ENCODE measurements at regions not wholly inside any gene's neighbourhood (a gene's known extent, or its start where the extent isn't known, plus 50 kb on each side); places are given as distances from the start of the nearest gene placed in this dataset.

DNA sequence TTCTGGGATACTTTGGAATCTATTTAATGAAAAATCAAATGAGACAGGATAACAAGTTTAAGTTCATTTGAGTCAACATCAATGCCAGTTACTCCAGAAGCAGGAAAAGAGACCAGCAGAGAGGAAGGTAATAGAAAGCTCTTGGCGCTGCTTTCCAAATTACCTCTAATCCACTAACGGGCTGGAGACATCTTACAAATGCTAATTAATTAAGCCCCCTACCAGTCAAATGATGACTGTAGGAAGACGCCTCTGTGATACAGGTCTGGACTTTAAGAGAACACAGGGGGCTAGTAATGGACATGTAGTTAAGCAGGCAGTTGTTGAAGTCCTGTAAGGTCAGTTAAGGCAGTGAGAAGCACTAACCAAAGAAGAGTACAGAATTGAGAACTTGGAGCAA lies 65.3 kb upstream of the HTR4 start:
- TF ChIP-seq, protein P1, sequence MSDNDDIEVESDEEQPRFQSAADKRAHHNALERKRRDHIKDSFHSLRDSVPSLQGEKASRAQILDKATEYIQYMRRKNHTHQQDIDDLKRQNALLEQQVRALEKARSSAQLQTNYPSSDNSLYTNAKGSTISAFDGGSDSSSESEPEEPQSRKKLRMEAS (IDR thresholded peaks at IDR 0.05; ENCODE audit: insufficient read depth, insufficient read length) = no peak
- TF ChIP-seq FOS (IDR thresholded peaks at IDR 0.05; ENCODE audit: borderline replicate concordance, insufficient read depth, low read length) (no peak), POLR2A (IDR thresholded peaks at IDR 0.05; ENCODE audit: low read depth, low read length) (no peak), GATA2 (IDR thresholded peaks at IDR 0.05; ENCODE audit: insufficient read depth, insufficient read length, low read depth, low read length) (no peak), JUN (IDR thresholded peaks at IDR 0.05; ENCODE audit: borderline replicate concordance, insufficient read depth, insufficient read length, low read depth) (no peak), MYC (IDR thresholded peaks at IDR 0.05; ENCODE audit: low read depth, low read length) (no peak), EZH2 (IDR thresholded peaks at IDR 0.05; ENCODE audit: borderline replicate concordance, low read depth, low read length, severe bottlenecking) (no peak), POLR2AphosphoS5 (IDR thresholded peaks at IDR 0.05; ENCODE audit: insufficient read depth, low read depth, low read length) (no peak)
- TF ChIP-seq, protein P2, sequence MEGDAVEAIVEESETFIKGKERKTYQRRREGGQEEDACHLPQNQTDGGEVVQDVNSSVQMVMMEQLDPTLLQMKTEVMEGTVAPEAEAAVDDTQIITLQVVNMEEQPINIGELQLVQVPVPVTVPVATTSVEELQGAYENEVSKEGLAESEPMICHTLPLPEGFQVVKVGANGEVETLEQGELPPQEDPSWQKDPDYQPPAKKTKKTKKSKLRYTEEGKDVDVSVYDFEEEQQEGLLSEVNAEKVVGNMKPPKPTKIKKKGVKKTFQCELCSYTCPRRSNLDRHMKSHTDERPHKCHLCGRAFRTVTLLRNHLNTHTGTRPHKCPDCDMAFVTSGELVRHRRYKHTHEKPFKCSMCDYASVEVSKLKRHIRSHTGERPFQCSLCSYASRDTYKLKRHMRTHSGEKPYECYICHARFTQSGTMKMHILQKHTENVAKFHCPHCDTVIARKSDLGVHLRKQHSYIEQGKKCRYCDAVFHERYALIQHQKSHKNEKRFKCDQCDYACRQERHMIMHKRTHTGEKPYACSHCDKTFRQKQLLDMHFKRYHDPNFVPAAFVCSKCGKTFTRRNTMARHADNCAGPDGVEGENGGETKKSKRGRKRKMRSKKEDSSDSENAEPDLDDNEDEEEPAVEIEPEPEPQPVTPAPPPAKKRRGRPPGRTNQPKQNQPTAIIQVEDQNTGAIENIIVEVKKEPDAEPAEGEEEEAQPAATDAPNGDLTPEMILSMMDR (IDR thresholded peaks at IDR 0.05; ENCODE audit: extremely low read depth in 1 of 2, insufficient read depth in 1 of 2, low read depth in 1 of 2, low read length in 2 of 2) = no peak
- Histone ChIP-seq H3K9me3 (replicated peaks; ENCODE audit: control insufficient read depth, insufficient read depth, low read length) (no peaks in the 10 kb centered on the region), H3K4me2 (ENCODE audit: insufficient read depth, low read length) (no peak overlapping the region), H3K36me3 (ENCODE audit: control insufficient read depth in 2 of 2, extremely low read depth in 1 of 2, insufficient read depth in 2 of 2, low read length in 2 of 2) (no peaks in the 10 kb centered on the region), H3K27me3 (ENCODE audit: control insufficient read depth in 2 of 2, insufficient read depth in 2 of 2, low read length in 2 of 2) (peaks cover 5 to 10% of the 10 kb centered on the region in 2 experiments), H3K9ac (replicated peaks; ENCODE audit: extremely low read depth, insufficient read depth, low read length) (no peak overlapping the region), H3K79me2 (ENCODE audit: control insufficient read depth, insufficient read depth, low read length) (no peaks in the 10 kb centered on the region), H3K4me3 (replicated peaks in 1 of 3; ENCODE audit: insufficient read depth in 1 of 3, low read depth in 1 of 3, low read length in 3 of 3) (no peak overlapping the region), H4K20me1 (replicated peaks; ENCODE audit: control insufficient read depth, extremely low read depth, insufficient read depth, low read length) (no peaks in the 10 kb centered on the region), H2AFZ (ENCODE audit: low read depth, low read length) (no peak overlapping the region), H3K9me1 (replicated peaks; ENCODE audit: control insufficient read depth, extremely low read depth, insufficient read depth, low read length) (no peaks in the 10 kb centered on the region), H3K4me1 (ENCODE audit: control insufficient read depth, extremely low read depth, insufficient read depth, low read length) (no peaks in the 10 kb centered on the region), H3K27ac (ENCODE audit: insufficient read depth, low read depth, low read length) (no peak overlapping the region)
- intact Hi-C loops (cut with micrococcal nuclease) (no loop called here), dilution Hi-C loops (cut with MboI; ENCODE audit: extremely low pct_ligation_motif_present, low sequenced_read_pairs) (no loop called here)
- POLR2A ChIA-PET = no interaction called here
- CTCF ChIA-PET = interaction anchor here (2.7 kb wide), 1 partner anchor 11 kb away, joined by 16 read pairs; no protein-coding TSS in a partner anchor
- BruUV-seq (replicated peaks) = no TSS peak
- FAIRE-seq (no peak), DNase-seq (ENCODE audit: low read depth, low spot score) (no peak)
